NCI-H2196 treated with DMSO at 0.1 percent for 48 hours (cell line): ENCODE measurements at regions not wholly inside any gene's neighbourhood (a gene's known extent, or its start where the extent isn't known, plus 50 kb on each side); places are given as distances from the start of the nearest gene placed in this dataset.

Experiments used
- DNase-seq: peaks from one replicate; lab custom pipeline; 2025; ENCODE audit not compliant: unreplicated experiment; lab: John Stamatoyannopoulos, UW

DNA sequence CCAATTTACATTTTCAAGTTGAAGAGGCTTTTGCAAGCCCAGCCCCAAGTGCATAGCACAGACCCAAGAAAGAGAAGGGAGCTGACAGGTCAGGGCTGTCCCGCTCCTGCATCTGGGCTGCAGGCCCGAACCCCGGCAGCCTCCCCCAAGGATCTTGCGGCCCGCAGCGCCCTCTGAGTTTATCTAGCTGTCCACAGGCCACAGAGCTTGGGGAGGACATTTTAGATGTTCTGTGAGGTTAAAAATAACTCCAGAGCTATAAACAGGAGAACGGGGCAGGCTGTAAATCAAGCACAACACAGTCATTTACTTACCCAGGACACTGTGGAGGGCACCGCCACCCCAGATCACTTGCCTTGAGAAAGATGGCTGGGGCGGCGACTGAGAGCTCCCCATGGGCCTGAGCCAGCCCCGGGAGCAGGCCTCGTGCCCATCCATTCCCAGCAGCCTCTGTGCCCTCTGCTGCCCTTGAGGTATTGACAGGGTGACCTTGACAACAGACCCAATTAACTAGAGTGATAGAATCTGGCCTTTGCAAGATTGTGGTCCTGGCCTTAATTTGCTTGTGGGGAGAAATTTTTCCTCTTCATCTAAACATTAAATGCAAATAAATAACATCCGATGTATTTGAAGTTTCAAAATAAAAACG, 563.0 kb downstream of the TCERG1L start:
- no peak for DNase-seq

DNA sequence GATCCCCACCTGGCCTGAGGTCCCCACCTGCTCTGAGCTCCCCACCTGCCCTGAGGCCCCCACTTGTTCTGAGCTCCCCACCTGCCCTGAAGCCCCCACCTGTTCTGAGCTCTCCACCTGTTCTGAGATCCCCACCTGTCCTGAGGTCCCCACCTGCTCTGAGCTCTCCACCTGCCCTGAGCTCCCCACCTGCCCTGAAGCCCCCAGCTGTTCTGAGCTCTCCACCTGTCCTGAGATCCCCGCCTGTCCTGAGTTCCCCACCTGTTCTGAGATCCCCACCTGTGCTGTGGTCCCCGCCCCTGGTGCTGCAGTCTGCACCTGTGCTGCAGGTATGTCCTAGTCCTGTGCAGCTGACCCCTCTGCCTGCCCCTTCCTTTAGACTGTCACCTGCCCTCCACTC, 561.6 kb downstream of the TCERG1L start:
- no peak for DNase-seq

DNA sequence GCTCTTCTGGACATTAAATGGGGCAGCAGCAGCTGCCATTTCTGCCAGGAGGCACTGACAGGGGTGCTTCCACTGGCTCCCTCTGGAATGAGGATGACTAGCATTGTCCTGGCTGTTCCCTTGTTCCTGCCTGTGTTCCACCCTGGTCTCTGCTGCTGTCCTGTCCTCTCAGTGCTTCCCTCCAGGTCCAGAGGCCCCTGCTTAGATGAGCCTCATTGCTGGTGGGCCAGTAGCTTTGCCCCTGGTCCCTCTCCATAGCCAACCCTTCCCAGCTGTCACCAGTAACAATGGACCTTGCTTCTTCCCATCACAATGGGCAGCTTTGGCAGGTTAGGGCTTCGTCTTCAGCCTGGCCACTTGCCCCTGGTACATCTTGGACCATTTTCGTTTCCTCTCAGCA, 561.1 kb downstream of the TCERG1L start:
- no peak for DNase-seq

DNA sequence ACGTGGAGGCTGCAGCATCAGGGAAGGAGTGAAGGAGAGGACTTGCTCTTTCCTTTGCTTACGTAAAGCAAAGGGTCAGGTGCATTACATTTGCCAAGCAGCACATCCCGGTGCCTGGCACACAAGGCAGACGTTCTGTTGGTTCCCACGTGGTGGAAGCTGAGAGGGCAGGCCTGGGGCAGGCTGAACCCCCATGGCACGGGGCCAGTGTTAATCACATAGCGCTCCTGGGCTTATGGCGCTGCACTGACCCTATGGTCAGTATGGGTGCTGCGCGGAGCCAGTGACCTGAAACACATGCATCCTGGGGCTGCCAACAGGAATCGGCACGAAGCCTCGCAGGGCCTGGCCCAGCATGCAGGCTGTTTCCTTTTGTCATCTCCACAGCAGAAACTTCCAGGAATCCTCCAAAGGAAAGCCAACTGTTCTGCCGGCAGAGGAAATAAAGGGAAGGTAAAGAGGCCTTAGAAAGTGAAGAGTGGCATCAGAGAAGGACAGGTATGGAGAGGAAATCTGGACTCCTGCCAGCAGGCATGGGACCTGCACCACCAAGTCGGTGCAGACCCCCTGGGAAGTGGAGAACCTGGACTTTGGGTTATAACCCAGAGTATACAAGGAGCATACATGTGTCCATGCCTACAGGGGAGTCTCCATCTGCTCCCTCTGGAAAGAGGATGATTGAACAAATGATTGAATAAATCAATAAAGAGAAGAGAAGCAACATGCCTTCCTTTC, 560.2 kb downstream of the TCERG1L start:
- no peak for DNase-seq

DNA sequence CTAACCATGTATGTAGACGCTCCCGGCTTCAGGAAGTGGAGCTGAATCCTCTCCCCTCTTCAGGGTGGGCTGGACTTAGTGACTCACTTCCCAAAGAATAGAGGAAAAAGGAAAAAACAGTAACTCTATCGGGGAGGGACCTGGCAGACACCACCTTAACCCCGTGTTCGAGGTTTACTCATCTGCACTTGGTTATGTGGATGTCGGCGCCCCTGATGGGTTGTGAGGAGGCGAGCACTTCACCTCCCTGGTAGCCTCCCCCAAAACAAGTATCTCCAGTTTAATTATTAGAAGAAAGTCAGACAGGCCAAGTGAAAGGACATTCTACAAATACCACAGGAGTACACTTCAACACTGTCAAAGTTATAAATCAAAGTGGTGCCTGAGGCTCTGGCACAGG, 559.7 kb downstream of the TCERG1L start:
- DNase-seq = no peak

DNA sequence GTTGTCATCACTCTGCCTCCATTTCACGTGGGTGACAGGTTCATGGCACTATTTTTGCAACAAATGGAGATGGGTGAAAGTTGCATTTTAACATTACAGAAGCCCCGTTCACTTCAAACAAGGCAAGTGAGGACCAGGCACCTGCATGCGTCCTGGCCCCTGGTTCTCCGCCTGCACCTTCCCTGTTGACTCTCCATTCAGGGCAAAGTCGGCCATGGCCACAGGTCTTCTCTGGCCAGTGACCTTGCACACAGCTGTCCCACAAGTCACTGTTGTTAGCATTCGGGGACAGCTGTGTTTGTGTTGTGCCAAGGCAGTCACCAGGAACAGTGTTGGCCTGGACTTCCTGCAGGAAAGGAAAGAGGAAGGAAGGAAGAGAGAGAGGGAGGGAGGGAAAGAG, 554.9 kb downstream of the TCERG1L start:
- DNase-seq = no peak

DNA sequence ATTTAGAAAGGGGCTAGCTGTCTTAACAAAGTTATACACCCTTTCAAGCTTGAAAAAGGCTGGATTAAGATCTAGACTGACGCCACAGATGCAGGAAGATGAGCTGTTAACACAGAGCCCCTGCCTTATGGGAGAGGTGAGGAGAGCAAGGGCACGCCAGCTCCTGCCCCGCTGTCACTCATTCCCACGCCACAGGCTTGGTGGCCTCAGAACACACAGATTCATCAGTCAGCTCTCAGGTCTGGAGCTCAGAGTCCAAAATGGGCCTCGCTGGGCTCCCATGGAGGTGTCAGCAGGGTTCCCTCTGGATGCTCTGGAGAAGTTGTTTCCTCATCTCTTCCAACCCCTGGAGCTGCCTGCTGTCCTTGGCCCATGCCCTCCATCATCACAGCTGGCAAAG, 554.2 kb downstream of the TCERG1L start:
- DNase-seq = no peak

DNA sequence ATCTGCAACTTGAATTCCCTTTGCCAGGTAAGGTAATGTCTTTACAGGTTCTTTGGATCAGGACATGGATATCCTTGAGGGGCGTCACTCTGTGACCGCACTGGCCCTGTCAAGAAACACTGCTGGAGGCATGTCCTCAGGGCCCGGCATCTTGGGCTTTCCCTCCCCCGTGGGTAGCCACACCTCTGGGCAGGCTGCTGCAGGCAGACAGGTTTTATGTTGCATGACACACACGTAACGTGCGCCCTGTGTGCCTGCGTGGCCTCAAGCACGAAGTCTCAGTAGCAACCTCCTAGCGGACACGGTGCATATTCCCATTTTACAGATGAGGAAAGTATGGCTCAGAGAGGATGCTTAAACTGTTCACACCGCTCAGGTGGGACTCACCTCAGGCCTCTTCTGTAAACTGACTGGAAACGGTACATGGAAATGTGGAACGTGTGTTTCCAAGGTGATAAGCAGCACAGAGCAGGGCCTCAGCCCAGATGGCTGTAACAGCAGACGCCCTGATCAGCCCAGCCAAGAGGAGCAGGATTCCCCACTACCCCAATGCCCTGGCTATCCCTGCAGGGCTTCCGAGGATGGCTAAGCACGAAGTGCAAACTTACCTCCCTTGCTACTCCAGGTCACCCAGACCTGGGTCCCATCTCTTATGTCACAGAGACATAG, 553.6 kb downstream of the TCERG1L start:
- no peak for DNase-seq

DNA sequence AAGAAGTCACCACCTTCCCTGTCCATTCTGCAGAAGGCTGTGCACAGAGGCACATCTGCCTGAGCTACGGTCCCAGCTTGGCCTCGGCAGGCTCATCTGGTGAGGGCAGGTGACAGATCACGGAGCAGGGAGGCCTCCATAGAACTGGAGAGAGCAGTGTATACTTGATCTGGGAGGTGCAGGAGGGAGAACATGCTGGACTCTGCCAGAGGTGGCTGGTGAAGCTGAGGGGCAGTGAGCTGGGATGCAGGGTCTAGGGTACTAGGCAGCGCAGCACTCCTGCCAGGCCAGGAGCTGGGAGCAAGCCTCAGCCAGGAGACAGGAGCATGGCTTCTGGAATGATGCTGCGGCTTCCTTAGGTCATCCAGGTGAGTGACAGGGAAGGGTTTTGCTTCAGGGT, 553.0 kb downstream of the TCERG1L start:
- DNase-seq = no peak

DNA sequence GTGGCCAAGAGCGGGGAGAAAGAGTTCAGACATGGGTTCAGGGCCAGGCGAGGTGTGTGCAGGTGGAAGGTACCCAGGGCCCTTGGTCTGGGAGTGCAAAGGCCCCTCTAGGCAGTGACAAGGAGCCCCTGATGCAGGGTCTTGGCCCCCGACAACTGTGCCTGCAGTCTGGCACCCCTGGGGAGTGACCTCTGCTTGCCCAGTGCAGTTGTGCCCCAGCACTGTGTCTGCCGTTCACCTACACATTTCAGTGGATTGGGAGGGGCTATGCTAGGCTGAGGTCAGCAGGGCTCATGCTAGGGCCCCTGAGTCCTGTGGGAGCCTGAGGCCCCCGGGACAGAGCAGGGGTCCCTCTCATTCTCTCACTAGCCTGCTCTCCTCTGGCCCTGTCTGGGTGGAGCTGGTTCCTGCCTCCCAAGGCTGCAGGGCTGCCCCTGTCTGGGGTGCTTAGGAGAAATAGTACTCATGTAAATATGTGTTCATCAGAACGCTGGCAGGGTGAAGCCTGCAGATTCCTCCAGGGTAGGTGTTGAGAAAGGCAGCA, 550.4 kb downstream of the TCERG1L start:
- DNase-seq = no peak

DNA sequence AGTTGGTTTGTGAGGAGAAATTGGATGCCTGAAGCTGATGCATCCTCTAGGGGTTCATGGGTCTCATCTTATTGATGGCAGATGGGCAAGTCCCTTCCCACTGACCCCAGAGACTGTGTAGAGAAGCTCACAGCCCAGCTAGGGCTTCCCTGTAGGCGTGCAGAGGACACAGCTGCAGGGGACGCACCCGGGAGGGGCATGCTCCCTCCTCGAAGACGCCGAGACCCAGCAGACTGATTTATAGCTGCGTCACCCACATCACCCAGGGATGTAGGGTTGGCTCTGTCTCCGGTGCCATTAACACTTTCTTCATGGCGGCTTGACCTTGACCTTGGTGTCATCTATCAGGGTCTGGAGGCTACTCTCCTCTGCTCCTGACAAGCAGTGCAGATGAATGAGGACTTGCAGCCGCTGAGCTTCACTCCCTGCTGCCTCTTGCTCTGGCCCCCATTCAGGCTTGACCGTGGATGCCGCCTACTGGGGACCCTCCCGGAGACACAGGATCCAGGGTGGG, 549.7 kb downstream of the TCERG1L start:
- DNase-seq = no peak

DNA sequence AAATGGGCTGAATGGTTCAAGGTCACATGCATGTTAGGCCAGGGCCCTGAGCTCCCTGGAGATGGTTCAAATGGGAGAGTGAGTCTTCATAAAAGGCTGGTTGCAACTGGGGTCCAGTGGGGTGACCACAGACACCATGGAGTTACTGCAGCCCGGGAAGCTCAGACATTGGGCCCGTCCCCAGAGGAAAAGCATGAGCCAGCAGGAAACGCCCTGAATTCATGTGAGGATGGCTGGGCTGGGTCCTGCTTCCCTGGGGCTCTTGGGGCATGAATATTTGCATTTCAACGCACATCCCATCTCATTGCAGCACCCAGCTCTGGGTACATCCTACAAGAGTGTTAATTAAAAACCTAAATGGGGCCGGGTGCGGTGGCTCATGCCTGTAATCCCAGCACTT, 549.0 kb downstream of the TCERG1L start:
- no peak for DNase-seq

DNA sequence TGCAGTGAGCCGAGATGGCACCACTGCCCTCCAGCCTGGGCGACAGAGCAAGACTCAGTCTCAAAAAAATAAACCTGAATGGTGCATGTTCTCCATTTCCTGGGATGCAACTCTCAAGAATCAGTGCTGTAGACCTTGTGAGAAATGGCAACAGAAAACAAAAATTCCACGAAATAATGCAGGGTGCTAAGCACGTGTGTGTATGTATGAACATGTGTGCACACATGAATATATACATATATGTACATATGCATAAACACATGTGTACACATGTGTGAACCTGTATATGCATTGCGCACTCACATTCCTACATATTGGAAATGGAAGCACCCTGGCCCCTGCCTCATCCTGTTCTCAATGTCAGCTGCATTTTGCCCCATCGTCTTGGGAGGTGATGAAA, 548.5 kb downstream of the TCERG1L start:
- no peak for DNase-seq

DNA sequence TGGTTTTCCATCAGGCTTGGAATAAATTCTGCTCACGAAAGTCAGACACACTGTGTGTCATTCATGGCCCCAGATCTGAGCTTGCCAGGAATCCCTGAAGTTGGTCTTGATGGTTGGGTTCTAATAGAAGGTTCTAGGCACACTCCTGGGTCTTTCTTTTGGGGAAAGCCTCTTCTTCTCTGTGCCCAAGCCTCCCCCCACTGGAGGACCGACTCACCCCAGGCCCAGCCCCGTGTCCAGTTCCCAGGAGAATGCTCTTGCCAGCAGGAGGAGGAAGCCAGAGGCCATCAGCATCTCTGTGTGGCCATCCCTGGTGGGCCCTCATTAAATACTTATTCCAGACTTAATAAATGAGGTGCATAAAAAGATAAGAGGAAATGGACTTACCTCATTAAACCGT, 548.0 kb downstream of the TCERG1L start:
- no peak for DNase-seq

DNA sequence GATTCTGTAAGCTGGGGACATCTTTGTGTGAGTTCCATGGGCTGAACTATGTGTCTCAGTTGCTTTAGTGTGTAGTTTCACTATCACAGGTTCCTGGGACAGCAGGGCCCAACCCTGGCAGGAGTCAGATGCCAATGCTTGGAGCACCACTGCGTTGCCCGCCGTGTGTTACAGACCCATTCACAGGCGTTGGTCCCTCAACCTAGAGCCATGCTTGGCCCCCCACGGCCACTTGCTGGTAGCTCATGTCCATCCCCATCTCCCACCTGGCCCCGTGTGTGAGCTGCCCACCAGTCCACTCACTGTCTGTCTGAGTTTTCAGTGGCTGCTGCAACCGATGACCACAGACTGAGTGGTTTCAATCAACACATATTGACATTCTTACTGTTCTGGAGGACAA, 546.9 kb downstream of the TCERG1L start:
- DNase-seq = no peak

DNA sequence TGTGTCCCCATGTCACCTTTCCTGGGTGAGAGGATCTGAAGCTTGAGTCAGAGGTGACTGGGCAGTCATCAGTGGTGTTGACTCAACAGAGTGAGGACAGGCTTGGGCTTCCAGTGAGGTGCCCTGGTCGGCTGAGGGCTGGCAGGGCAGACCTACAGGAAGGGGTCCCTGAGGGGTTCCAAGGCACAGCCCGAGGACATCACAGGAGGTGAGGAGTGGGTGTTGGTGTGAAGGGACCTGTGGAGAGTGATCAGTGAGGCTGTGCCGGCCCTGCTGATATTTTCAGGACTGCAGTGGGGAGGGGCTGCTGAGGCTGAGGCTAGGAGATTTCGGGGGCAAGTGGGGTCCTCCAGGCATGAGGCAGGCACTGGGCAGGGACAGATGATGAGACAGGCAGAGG, 545.5 kb downstream of the TCERG1L start:
- DNase-seq = no peak

DNA sequence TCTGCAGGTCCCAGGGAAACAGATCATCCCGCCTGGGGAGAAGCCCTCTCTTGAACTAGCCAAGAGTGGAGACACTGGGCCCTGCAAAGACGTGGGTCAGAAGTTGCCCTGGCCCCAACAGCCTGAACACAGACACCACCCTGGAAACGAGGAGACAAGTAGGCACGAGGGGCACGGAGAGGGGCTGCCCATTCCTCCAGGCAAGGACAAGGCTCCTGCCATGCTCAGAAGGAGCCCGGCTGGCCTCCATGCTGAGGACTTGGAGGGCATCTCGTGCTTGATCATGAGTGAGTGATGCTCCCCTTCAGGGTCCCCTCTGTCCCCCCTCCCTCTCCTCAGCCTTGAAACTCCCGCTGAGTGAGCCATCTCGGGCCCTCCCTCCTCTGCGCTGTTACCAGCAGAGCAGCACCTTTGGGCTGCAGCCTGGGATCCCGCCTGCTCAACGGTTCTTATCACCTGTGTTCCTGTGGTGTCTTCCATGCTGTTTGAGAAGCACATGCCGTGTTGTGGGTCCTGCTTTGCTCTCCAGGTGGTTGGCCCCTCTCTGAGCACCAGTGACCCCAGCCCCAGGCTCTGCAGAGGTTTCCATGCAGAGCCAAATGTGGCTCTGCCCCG, 544.3 kb downstream of the TCERG1L start:
- DNase-seq = no peak

DNA sequence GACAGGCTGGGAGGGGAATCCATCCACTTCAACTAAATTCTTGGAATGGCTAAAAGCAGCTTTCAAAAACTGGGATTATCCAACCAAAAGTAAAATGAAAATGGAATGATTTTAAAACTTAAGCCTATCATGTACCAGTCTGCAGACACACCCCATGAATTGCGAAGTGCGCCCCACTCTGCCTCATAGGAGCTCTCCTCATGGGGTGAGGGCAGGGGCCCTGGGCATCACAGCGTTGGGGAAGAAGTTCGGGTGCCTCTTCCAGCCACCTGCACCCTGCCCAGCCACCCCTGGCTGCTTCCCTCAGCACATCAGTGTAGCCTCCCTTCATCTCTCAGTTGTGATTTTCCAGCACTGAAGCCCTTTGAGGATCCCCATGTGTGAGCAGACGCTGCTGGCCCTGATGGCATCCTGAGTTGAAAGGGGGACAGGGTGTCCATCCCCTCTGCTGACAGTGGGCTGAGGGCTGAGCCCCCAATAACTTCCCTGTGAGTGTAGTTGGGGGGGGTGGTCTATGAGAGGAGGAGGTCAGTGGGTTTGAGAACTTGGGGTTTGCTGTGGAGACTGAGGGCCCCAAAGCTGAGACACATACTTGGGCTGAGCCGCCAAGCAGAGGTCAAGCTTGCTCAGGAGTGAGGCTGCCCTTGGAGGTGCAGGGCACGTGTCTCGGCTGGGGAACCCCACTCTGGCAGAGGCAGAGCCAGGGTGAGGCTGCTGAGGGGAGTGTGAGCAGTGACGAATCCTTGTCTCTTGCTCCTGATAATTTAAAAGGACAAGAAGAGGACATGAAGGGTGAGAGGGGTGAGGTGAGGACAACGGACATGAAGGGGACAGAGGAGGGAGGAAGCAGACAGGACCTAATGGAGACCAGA, 542.1 kb downstream of the TCERG1L start:
- DNase-seq = no peak

DNA sequence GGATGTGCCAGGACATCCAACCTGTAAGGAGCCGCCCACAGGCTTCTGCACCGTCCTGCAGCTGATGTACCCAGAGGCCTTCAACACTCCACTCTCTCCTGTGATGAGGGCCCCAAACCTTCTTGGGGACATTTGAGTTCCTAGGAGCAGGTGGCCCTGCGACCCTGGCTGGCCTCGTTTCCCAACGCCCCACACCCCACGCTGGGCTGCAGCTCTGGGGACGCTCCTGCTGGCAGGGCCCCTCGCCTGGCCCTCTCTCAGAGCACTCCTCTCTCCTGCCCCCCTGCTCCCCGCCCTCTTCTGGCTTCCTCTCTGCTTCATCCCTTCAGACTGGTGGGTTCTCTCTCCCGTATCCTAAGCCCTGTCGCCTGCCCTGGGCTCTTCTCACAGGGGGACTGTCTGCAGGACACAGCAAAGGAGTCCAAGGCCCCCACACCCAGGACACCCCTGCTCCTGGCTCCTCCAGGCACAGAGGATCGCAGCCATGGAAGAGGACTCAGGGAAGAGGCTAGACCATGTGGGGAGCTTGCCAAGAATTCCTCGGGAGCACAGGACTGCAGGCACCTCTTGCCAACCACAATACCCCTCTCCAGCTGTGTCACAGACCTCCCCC, 541.4 kb downstream of the TCERG1L start:
- DNase-seq = no peak

DNA sequence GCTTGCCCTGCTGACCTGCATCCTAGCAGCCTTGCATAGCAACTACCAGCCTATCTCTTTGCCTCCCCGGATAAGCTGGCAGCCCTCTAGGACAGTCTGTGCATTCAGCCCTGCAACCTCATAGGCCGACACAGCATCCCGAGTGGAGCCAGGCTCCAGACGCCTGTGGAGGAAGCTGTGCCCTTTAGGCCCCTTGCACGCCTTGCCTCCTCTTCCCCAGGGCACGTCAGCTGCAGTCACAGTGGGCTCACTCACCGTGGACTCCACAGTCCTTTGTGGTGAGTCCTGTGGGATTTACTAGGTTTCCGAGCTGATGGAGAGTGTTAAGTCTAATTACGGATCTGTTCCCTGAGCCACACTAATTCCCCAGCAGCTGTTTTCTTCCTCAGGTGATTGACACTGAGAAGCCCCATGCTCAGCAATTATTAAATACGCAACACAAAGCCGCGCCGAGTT, 540.0 kb downstream of the TCERG1L start:
- DNase-seq = no peak
